Suprapubic skin (tissue), 4 donors: ENCODE measurements at regions not wholly inside any gene's neighbourhood (a gene's known extent, or its start where the extent isn't known, plus 50 kb on each side); places are given as distances from the start of the nearest gene placed in this dataset.

Source experiments
- DNase-seq, 2 donors: peaks; one replicate each; pipeline ENCODE4 v3.0.0-alpha.2; 2019; ENCODE audit warnings: low spot score in 2 of 2
- H3K27ac ChIP-seq: fragments of 200-600 bp; sonication (generic); one replicate; pipeline ENCODE4 v1.5.1; 2019
- H3K27me3 ChIP-seq: fragments of 200-600 bp; sonication (generic); one replicate; pipeline ENCODE4 v1.5.1; 2019
- H3K36me3 ChIP-seq: fragments of 200-600 bp; sonication (generic); one replicate; pipeline ENCODE4 v1.5.1; 2019
- H3K4me1 ChIP-seq: fragments of 200-600 bp; sonication (generic); one replicate; pipeline ENCODE4 v1.5.1; 2019
- H3K4me3 ChIP-seq: fragments of 200-600 bp; sonication (generic); one replicate; pipeline ENCODE4 v1.5.1; 2019; ENCODE audit warnings: mild to moderate bottlenecking
- H3K9me3 ChIP-seq: fragments of 200-600 bp; sonication (generic); one replicate; pipeline ENCODE4 v1.5.1; 2019
- CTCF ChIP-seq, 2 donors: fragments of 200-600 bp in 1 of 2; fragments of 450-650 bp in 1 of 2; sonication (generic) in 1 of 2; IDR thresholded peaks; one replicate each; pipeline ENCODE4 v1.5.1; 2016 to 2019; ENCODE audit warnings: antibody characterized with exemption in 2 of 2, mild to moderate bottlenecking in 1 of 2, moderate library complexity in 1 of 2
- EP300 ChIP-seq: sonication (generic); formaldehyde crosslinking; IDR thresholded peaks from one replicate; pipeline ENCODE4 v1.6.1; 2017; ENCODE audit warnings: antibody characterized with exemption
- POLR2A ChIP-seq, 2 donors: fragments of 450-650 bp; IDR thresholded peaks; one replicate each; pipeline ENCODE4 v1.6.1; 2017; ENCODE audit warnings: antibody characterized with exemption in 2 of 2, mild to moderate bottlenecking in 2 of 2, moderate library complexity in 2 of 2
- POLR2AphosphoS5 ChIP-seq, 3 donors: sonication (generic); formaldehyde crosslinking; IDR thresholded peaks; one replicate each; pipeline ENCODE4 v1.6.1; 2017; ENCODE audit warnings: antibody characterized with exemption in 3 of 3
- WGBS: methylation state at CpG from one replicate; pipeline ENCODE4 v1.1.5; 2018; 5-methylcytosine and 5-hydroxymethylcytosine counted together

DNA sequence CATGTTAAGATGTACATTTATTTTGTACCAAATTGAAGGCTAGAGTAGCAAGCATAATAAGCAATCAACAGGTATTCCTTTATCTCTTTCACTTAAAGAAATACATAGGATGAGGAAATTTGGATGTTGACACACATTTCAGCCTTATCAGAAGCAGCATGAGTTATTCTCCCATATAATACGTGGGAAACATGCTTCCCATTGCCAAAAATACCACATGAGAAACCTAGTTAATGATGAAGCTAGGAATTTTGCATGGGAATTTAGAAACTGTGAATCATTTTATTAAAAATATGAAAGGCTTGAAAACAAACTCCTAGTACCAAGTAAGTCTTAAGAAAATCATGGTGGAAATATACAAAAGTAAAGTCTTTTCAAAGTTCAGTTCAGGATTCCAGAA is 751.8 kb downstream of the TSN start:
- TF ChIP-seq POLR2AphosphoS5 (IDR thresholded peaks at IDR 0.05) (no peak), CTCF (IDR thresholded peaks at IDR 0.05) (no peak), EP300 (no peak), POLR2A (IDR thresholded peaks at IDR 0.05) (no peak)
- no peaks in the 10 kb centered on the region for H3K27me3 ChIP-seq
- no peak overlapping the region for H3K27ac ChIP-seq
- H3K36me3 ChIP-seq: no peaks in the 10 kb centered on the region
- WGBS: 40% methylated on average over 1 of the region's 1 CpG
- no peaks in the 10 kb centered on the region for H3K9me3 ChIP-seq
- H3K4me1 ChIP-seq: no peaks in the 10 kb centered on the region
- no peak overlapping the region for H3K4me3 ChIP-seq
- DNase-seq: no peak

- DNase-seq: no peak
- no peak for TF ChIP-seq CTCF (IDR thresholded peaks at IDR 0.05)
- TF ChIP-seq EP300: no peak
- TF ChIP-seq POLR2AphosphoS5 (IDR thresholded peaks at IDR 0.05): no peak
- no peak for TF ChIP-seq POLR2A (IDR thresholded peaks at IDR 0.05)
- 42% methylated on average over 1 of the region's 1 CpG for WGBS
- Histone ChIP-seq H3K4me1 (no peaks in the 10 kb centered on the region), H3K4me3 (no peak overlapping the region), H3K9me3 (no peaks in the 10 kb centered on the region), H3K27ac (no peak overlapping the region), H3K27me3 (no peaks in the 10 kb centered on the region), H3K36me3 (no peaks in the 10 kb centered on the region)
Measured at GRCh38 chr2:122512091-122512490, 756.6 kb downstream of the TSN start.

- H3K27ac ChIP-seq: no peak overlapping the region
- H3K9me3 ChIP-seq: no peaks in the 10 kb centered on the region
- no peak for TF ChIP-seq POLR2AphosphoS5 (IDR thresholded peaks at IDR 0.05)
- TF ChIP-seq CTCF (IDR thresholded peaks at IDR 0.05): no peak
- TF ChIP-seq EP300: no peak
- no peak for TF ChIP-seq POLR2A (IDR thresholded peaks at IDR 0.05)
- no peak for DNase-seq
- no peaks in the 10 kb centered on the region for H3K27me3 ChIP-seq
- H3K4me1 ChIP-seq: no peaks in the 10 kb centered on the region
- WGBS: 72% methylated on average over 7 of the region's 7 CpGs
- no peak overlapping the region for H3K4me3 ChIP-seq
- no peaks in the 10 kb centered on the region for H3K36me3 ChIP-seq
Measured at GRCh38 chr2:122514451-122514996, 759.1 kb downstream of the TSN start.

- H3K9me3 ChIP-seq: no peaks in the 10 kb centered on the region
- no peak overlapping the region for H3K4me3 ChIP-seq
- TF ChIP-seq EP300: no peak
- TF ChIP-seq POLR2AphosphoS5 (IDR thresholded peaks at IDR 0.05): no peak
- no peak for TF ChIP-seq POLR2A (IDR thresholded peaks at IDR 0.05)
- TF ChIP-seq CTCF (IDR thresholded peaks at IDR 0.05): no peak
- no peaks in the 10 kb centered on the region for H3K4me1 ChIP-seq
- DNase-seq: no peak
- no peaks in the 10 kb centered on the region for H3K27me3 ChIP-seq
- no peaks in the 10 kb centered on the region for H3K36me3 ChIP-seq
- H3K27ac ChIP-seq: no peak overlapping the region
- WGBS: 70% methylated on average over 5 of the region's 5 CpGs
Measured at GRCh38 chr2:122515731-122516290, 760.4 kb downstream of the TSN start.

DNA sequence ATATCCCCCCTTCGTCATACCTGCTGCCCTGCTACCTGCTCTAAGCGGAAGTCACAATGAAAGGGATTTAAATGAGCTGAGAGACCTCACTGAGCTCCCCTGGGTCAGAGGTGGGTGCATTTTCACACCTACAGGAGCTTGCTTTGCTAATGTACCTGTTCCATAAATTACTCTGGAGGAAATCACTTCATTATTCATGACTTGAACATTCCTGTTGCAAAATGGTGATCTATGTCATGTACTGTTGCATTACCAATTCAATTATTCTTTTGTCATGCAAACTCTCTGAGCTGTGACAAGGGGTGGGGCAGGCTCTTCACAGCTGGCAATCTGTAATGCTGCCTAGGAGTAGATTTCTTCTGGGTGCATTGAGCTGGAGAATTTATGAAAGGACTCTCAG is 761.3 kb downstream of the TSN start:
- Histone ChIP-seq H3K4me3 (no peak overlapping the region), H3K27ac (no peak overlapping the region), H3K36me3 (no peaks in the 10 kb centered on the region), H3K9me3 (no peaks in the 10 kb centered on the region), H3K27me3 (no peaks in the 10 kb centered on the region), H3K4me1 (no peaks in the 10 kb centered on the region)
- TF ChIP-seq CTCF (IDR thresholded peaks at IDR 0.05) (no peak), POLR2A (IDR thresholded peaks at IDR 0.05) (no peak), EP300 (no peak), POLR2AphosphoS5 (IDR thresholded peaks at IDR 0.05) (no peak)
- 69% methylated on average over 2 of the region's 2 CpGs for WGBS
- DNase-seq: no peak
